ENCODE measurements at regions not wholly inside any gene's neighbourhood (a gene's known extent, or its start where the extent isn't known, plus 50 kb on each side); places are given as distances from the start of the nearest gene placed in this dataset.

DNA sequence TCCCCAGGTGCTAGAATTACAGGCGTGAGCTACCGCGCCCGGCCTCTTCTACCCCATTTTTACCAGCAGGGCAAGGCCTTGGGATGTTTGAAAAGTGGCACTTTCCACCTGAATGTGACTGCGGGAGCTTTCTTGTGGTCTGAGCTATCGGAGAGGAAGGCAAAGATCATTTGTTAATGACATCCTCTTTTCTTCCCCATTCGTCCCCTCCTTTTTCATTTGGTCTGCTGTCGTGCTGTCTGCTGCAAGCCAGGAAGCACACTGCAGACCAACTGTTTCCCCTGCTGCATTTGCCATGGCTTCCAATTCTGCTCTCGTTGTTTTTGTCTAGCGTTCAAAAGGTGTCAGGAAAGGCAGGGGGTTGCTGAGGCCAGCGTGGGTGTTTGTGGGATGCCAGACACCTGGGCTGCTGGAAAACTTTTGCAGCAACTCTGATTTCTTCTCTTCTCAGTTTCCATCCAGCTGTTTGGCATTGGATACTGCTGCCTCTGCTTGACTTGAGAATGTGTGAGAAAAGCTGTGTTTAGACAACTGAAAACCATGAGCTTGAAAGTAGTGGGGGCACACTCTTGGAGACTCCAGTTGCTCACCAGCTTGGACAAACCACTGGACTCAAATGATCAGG lies 196.4 kb upstream of the MSX2 start:
- H3K27ac ChIP-seq: no peak overlapping the region
- no peaks in the 10 kb centered on the region for H3K27me3 ChIP-seq
- TF ChIP-seq, protein P1, sequence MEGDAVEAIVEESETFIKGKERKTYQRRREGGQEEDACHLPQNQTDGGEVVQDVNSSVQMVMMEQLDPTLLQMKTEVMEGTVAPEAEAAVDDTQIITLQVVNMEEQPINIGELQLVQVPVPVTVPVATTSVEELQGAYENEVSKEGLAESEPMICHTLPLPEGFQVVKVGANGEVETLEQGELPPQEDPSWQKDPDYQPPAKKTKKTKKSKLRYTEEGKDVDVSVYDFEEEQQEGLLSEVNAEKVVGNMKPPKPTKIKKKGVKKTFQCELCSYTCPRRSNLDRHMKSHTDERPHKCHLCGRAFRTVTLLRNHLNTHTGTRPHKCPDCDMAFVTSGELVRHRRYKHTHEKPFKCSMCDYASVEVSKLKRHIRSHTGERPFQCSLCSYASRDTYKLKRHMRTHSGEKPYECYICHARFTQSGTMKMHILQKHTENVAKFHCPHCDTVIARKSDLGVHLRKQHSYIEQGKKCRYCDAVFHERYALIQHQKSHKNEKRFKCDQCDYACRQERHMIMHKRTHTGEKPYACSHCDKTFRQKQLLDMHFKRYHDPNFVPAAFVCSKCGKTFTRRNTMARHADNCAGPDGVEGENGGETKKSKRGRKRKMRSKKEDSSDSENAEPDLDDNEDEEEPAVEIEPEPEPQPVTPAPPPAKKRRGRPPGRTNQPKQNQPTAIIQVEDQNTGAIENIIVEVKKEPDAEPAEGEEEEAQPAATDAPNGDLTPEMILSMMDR (IDR thresholded peaks at IDR 0.05): no peak
- H3K9me3 ChIP-seq: no peaks in the 10 kb centered on the region
- no peak for DNase-seq (ENCODE audit: low spot score)
- no peak overlapping the region for H3K4me3 ChIP-seq
- H3K4me1 ChIP-seq: peaks cover 0 to 5% of the 10 kb centered on the region in 2 donors
- H3K36me3 ChIP-seq: no peaks in the 10 kb centered on the region

DNA sequence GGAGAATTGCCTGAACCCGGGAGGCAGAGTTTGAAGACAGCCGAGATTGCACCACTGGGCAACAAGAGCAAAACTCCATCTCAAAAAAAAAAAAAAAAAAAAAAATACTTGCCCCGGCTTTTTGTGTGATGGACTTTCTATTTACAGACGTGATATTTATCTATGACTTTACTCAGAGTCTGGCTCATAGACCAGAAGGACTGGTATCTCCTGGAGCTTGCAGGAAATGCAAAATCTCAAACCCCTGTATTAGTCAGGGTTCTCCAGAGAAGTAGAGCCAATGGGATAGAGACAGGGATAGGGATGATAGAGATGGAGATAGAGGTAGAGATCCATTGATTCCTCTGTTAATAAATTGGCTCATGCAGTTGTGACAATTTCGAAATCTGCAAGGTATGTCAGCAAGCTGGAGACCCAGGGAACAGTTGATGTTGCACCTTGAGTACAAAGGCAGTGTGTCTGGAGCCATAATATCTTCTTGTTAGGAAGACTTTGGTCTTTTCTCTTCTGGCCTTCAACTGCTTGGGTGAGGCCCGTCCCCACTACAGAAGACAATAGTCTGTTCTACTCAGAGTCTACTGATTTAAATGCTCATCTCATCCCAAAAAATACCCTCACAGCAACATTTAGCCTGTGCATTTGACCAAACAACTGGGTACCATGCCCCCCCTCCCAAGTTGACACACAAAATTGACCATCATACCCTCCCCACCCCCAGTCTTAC lies 195.4 kb upstream of the MSX2 start:
- Histone ChIP-seq H3K27me3 (no peaks in the 10 kb centered on the region), H3K4me1 (peaks cover 0 to 5% of the 10 kb centered on the region in 2 donors), H3K4me3 (no peak overlapping the region), H3K36me3 (no peaks in the 10 kb centered on the region), H3K9me3 (no peaks in the 10 kb centered on the region), H3K27ac (no peak overlapping the region)
- DNase-seq (ENCODE audit: low spot score): no peak
- TF ChIP-seq, protein P1 (IDR thresholded peaks at IDR 0.05): no peak

GRCh38 chr5:174529925-174530681 lies 194.3 kb upstream of the MSX2 start:
- peaks cover 0 to 5% of the 10 kb centered on the region in 2 donors for H3K4me1 ChIP-seq
- no peaks in the 10 kb centered on the region for H3K9me3 ChIP-seq
- H3K36me3 ChIP-seq: no peaks in the 10 kb centered on the region
- TF ChIP-seq, protein P1 (IDR thresholded peaks at IDR 0.05): no peak
- H3K27me3 ChIP-seq: no peaks in the 10 kb centered on the region
- no peak overlapping the region for H3K4me3 ChIP-seq
- H3K27ac ChIP-seq: no peak overlapping the region
- no peak for DNase-seq (ENCODE audit: low spot score)

DNA sequence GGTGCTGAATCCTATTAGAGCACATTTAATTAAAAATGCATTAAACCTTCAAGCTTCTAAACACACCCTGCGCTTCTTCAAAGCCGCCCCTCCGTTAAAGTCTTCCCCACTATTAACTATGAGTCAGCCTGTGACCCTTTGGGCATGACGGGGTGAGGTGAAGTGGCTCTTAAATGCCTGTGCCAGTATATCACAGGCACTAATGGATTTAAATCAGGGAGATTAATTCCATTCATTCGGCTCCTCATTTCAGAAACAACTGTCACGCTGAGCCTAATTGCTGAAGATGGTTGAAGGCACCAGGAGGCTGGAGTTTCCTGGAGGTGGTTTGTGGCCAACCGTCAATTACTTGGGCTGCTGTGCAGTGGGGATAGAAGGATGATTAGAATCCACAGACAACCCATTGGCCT lies 192.6 kb upstream of the MSX2 start:
- Histone ChIP-seq H3K27me3 (no peaks in the 10 kb centered on the region), H3K36me3 (no peaks in the 10 kb centered on the region), H3K27ac (no peak overlapping the region), H3K4me1 (peaks cover 0 to 5% of the 10 kb centered on the region in 2 donors), H3K9me3 (no peaks in the 10 kb centered on the region), H3K4me3 (no peak overlapping the region)
- DNase-seq (ENCODE audit: low spot score): no peak
- TF ChIP-seq, protein P1 (IDR thresholded peaks at IDR 0.05): no peak

DNA sequence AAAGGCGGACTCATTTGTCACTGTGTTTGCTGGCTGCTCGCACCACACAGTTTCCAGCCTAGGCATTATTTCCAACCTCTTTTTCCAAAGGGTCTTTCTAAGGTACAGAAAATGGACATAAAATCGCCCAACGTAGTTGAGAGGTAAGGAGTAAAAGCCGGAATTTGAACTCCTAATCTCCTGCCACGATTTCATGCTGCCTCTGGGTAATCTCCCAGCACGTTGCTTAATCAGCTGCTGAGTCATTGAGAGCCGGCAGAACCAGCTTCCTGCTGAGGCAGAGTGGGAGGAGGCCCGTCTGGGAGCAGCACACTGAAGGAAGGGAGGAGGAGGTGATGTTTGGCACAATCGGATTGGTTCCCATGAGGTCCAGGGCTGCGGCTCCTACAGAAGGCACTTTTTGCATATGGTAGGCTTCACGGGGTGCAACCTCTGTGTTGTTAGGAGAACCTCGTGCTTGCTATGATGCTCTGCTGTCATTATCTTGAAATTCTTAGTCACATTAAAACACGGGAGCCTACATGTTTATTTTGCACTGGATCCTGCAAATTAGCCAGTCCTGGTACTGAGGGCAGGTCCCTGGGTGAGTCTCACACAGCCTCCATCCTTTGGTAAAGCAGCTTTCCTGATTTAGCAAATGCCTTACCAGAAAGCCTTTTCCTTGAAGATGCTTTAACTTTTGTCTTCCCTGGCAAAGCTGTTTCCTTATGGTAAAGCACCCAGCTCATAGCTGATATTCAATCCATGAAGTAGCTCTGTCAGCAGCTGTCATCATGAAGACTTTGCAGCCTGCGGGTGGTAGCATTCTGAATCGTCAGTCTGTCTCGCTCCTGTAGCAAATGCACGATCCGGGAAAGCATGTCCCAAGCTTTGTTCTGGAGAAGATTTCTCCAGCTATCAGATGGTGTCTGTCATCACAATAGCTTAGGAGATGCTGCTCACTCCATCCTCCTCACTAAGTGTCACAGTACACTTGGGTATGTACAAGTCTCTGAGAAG lies 191.6 kb upstream of the MSX2 start:
- H3K36me3 ChIP-seq: no peaks in the 10 kb centered on the region
- H3K9me3 ChIP-seq: no peaks in the 10 kb centered on the region
- peak; percentile 87 for DNase-seq (ENCODE audit: low spot score)
- TF ChIP-seq, protein P1 (IDR thresholded peaks at IDR 0.05): no peak
- no peak overlapping the region for H3K27ac ChIP-seq
- peaks cover 0 to 5% of the 10 kb centered on the region in 2 donors for H3K4me1 ChIP-seq
- H3K4me3 ChIP-seq: no peak overlapping the region
- H3K27me3 ChIP-seq: no peaks in the 10 kb centered on the region
